ENCODE measurements at regions not wholly inside any gene's neighbourhood (a gene's known extent, or its start where the extent isn't known, plus 50 kb on each side); places are given as distances from the start of the nearest gene placed in this dataset.

GRCh38 chr1:83802460-83803152 is 196.3 kb downstream of the TTLL7 start:
- TF ChIP-seq SMC3 (IDR thresholded peaks at IDR 0.05; ENCODE audit: borderline replicate concordance, low read length) (no peak), ESRRA (IDR thresholded peaks at IDR 0.05; ENCODE audit: low read length) (no peak), EED (IDR thresholded peaks at IDR 0.05; ENCODE audit: low read depth) (no peak), MAX (IDR thresholded peaks at IDR 0.05; ENCODE audit: low read depth, low read length) (no peak), TAF1 (IDR thresholded peaks at IDR 0.05; ENCODE audit: borderline replicate concordance, low read depth, low read length) (no peak), CTCF (IDR thresholded peaks at IDR 0.05 in 2 of 3, conservative IDR thresholded peaks at IDR 0.05 in 1 of 3; ENCODE audit: control insufficient read depth in 2 of 3, extremely low read depth in 1 of 3, insufficient read depth in 1 of 3, low read depth in 3 of 3, low read length in 3 of 3) (no peak), RB1 (IDR thresholded peaks at IDR 0.05; ENCODE audit: borderline replicate concordance) (no peak), EZH2 (IDR thresholded peaks at IDR 0.05; ENCODE audit: borderline replicate concordance, control insufficient read depth, low read depth, low read length) (no peak), POLR2A (IDR thresholded peaks at IDR 0.05; ENCODE audit: low read depth, low read length) (no peak), CREB1 (IDR thresholded peaks at IDR 0.05; ENCODE audit: low read depth) (no peak)
- TF ChIP-seq, protein P1, sequence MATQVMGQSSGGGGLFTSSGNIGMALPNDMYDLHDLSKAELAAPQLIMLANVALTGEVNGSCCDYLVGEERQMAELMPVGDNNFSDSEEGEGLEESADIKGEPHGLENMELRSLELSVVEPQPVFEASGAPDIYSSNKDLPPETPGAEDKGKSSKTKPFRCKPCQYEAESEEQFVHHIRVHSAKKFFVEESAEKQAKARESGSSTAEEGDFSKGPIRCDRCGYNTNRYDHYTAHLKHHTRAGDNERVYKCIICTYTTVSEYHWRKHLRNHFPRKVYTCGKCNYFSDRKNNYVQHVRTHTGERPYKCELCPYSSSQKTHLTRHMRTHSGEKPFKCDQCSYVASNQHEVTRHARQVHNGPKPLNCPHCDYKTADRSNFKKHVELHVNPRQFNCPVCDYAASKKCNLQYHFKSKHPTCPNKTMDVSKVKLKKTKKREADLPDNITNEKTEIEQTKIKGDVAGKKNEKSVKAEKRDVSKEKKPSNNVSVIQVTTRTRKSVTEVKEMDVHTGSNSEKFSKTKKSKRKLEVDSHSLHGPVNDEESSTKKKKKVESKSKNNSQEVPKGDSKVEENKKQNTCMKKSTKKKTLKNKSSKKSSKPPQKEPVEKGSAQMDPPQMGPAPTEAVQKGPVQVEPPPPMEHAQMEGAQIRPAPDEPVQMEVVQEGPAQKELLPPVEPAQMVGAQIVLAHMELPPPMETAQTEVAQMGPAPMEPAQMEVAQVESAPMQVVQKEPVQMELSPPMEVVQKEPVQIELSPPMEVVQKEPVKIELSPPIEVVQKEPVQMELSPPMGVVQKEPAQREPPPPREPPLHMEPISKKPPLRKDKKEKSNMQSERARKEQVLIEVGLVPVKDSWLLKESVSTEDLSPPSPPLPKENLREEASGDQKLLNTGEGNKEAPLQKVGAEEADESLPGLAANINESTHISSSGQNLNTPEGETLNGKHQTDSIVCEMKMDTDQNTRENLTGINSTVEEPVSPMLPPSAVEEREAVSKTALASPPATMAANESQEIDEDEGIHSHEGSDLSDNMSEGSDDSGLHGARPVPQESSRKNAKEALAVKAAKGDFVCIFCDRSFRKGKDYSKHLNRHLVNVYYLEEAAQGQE (IDR thresholded peaks at IDR 0.05; ENCODE audit: low read depth, low read length), result no peak
